ENCODE measurements at regions not wholly inside any gene's neighbourhood (a gene's known extent, or its start where the extent isn't known, plus 50 kb on each side); places are given as distances from the start of the nearest gene placed in this dataset.
"Not testable (repeated sequence)": the region's sequence is repeated elsewhere in the genome, so short reads cannot be mapped to it uniquely, and the experiment has no call there.

DNA sequence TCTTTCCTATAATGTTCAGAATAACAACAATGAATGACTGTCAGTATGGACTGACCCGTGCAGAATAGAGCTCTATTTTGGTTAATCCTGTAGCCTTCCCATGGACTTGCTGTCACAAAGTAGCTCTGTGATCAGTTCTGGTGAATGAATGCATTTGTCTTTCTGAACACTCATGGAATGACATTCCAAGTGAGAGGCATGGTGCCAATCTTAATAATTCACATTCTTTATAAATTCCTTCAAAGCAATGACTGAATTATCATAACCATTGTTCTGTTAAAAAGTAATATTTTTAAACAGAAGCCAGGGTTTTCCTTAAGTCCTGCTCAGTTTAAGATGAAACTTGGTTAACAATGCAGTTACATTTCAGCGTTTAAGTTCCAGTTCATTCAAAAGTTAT lies 360.5 kb downstream of the ICE1 start:
- no peak for DNase-seq (ENCODE audit: extremely low read depth, low read depth)

DNA sequence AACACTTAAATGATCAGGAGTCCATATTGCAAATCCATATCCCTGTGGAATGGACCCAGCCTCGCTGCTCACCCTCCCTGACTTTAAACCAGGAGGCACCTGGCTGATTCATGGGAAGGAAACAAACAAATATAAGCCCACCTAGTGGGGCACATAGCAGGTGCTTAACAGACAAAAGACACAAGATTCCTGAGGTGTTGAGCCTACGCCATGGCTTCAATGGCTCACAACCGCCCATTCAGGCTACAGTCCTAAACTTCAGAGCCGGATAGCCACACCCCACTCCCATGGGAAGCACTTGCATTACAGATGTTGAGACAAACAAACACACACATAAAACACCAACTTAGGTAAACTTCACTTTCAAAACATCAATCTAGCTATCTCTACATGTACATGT lies 359.9 kb downstream of the ICE1 start:
- no peak for DNase-seq (ENCODE audit: extremely low read depth, low read depth)

GRCh38 chr5:5781335-5781734 lies 358.9 kb downstream of the ICE1 start:
- DNase-seq (ENCODE audit: extremely low read depth, low read depth): no peak

GRCh38 chr5:5780253-5780652 lies 357.8 kb downstream of the ICE1 start:
- no peak for DNase-seq (ENCODE audit: extremely low read depth, low read depth)

DNA sequence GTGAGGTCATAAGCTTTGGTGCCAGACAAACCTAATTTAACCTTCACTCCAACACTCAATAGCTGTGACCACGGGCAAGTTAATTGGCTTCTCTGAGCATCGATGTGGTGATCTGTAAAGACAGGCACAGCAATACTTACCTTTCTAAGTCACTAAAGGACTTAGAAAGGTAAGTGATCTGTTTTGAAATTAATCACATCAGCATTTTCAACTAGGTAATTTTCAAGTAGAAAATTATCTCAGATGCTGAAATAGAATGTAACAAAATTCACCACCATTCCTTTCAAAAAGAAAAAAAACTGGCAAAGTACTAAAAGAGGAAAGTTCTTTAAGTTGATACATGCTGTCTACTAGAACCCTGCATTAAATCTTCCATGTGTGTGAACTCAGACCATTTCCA lies 354.5 kb downstream of the ICE1 start:
- DNase-seq (ENCODE audit: extremely low read depth, low read depth): no peak

DNA sequence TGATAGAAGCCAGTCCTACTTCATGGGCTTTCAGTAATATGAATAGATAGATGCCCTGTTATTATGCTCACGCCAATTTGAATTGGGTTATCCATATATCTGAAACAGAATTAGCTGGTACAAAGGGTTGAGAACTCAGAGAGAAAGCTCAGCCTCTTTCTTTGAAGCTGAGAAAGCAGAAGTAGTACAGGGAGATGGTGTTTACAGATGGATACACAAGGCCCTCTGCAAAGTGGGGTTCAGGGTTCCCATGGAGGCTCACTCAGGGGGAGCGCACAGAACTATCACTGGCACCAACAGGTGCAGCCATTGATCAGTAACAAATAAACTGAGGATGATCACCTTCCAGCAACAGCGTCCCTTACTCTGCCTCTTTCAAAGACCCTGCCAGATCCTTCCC lies 349.7 kb downstream of the ICE1 start:
- no peak for DNase-seq (ENCODE audit: extremely low read depth, low read depth)

DNA sequence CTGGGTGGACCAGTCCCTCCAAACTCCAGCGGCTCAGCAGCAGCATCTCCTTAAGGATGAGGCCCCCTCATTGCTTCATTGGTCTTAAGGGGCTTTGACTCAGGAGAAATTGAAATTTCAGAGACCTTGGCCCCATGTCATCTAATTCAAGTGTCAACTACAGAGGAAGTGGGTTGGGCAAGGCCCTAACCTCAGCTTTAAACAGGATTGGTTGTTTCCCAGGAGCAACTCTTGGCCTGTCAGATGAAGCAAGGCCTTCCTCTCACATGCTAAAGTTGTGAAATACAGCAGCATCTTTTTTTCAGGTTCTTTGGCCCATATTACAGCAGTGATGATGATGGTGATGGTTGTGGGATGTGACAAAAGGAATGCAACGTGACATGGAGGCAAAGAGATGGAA lies 348.3 kb downstream of the ICE1 start:
- DNase-seq (ENCODE audit: extremely low read depth, low read depth): no peak

- DNase-seq (ENCODE audit: extremely low read depth, low read depth): no peak
These were observed 344.9 kb downstream of the ICE1 start for GRCh38 chr5:5767286-5767928.

- DNase-seq (ENCODE audit: extremely low read depth, low read depth): no peak
These were observed 342.8 kb downstream of the ICE1 start for GRCh38 chr5:5765066-5765850.

DNA sequence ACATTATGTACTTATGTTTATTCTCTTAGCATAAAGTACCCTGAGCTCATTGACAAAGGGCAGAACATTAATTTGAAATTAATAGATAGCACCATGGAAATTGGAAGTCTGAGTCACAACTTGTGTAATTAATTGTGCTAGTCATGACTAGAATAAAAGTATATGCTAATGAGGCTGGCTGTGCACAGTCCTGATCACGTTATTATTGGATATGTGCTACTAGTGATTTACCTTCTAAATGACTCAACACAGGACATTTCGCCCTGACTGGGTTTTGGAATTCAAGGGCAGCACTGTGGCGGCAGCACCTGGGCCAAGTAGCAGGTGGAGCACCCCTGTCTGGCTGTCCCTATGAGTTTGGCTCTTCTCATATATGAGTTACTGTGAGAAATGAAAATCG lies 341.8 kb downstream of the ICE1 start:
- DNase-seq (ENCODE audit: extremely low read depth, low read depth): no peak

- no peak for DNase-seq (ENCODE audit: extremely low read depth, low read depth)
These were observed 334.3 kb downstream of the ICE1 start for GRCh38 chr5:5756762-5757161.

GRCh38 chr5:5755888-5756287 lies 333.4 kb downstream of the ICE1 start:
- DNase-seq (ENCODE audit: extremely low read depth, low read depth): no peak

GRCh38 chr5:5752844-5753243 lies 330.4 kb downstream of the ICE1 start:
- no peak for DNase-seq (ENCODE audit: extremely low read depth, low read depth)

- DNase-seq (ENCODE audit: extremely low read depth, low read depth): no peak
These were observed 329.5 kb downstream of the ICE1 start for GRCh38 chr5:5751987-5752386.

- DNase-seq (ENCODE audit: extremely low read depth, low read depth): no peak
These were observed 329.0 kb downstream of the ICE1 start for GRCh38 chr5:5751498-5751897.

- DNase-seq (ENCODE audit: extremely low read depth, low read depth): no peak
These were observed 318.9 kb downstream of the ICE1 start for GRCh38 chr5:5741418-5741817.

- no peak for DNase-seq (ENCODE audit: extremely low read depth, low read depth)
These were observed 317.0 kb downstream of the ICE1 start for GRCh38 chr5:5739490-5739945.

GRCh38 chr5:5738797-5739489 lies 316.5 kb downstream of the ICE1 start:
- DNase-seq (ENCODE audit: extremely low read depth, low read depth): no peak

- no peak for DNase-seq (ENCODE audit: extremely low read depth, low read depth)
These were observed 313.5 kb downstream of the ICE1 start for GRCh38 chr5:5736007-5736406.

DNA sequence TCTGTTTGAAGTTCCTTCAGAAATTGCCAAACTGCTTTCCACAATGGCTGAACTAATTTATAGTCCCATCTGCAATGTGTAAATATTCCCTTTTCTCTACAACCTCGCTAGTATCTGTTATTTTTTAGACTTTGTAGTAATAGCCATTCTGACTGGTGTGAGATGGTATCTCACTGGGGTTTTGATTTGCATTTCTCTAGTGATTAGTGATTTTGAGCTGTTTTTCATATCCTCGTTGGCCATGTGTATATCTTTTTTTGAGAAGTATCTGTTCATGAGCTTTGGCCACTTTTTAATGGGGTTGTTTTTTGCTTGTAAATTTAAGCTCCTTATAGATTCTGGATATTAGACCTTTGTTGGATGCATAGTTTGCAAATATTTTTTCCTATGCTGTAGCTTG lies 310.6 kb downstream of the ICE1 start:
- DNase-seq (ENCODE audit: extremely low read depth, low read depth): not testable (repeated sequence)

GRCh38 chr5:5726401-5726800 lies 303.9 kb downstream of the ICE1 start:
- no peak for DNase-seq (ENCODE audit: extremely low read depth, low read depth)

- no peak for DNase-seq (ENCODE audit: extremely low read depth, low read depth)
These were observed 299.4 kb downstream of the ICE1 start for GRCh38 chr5:5721881-5722280.
